OCI-LY1 (cell line): ENCODE measurements at regions not wholly inside any gene's neighbourhood (a gene's known extent, or its start where the extent isn't known, plus 50 kb on each side); places are given as distances from the start of the nearest gene placed in this dataset.

ENCODE experiments used
- H2AFZ ChIP-seq: fragments of 200-600 bp; sonication (generic), shearing (Covaris generic); 2 replicates; pipeline ENCODE4 v1.6.0; 2014; ENCODE audit warnings: antibody characterized with exemption, mild to moderate bottlenecking, low read length
- H3F3A ChIP-seq: fragments of 200-600 bp; sonication (generic), shearing (Covaris generic); 2 replicates; pipeline ENCODE4 v1.6.0; 2014; ENCODE audit warnings: mild to moderate bottlenecking, antibody characterized with exemption, low read length, moderate library complexity; ENCODE audit not compliant: insufficient read depth
- H3K27ac ChIP-seq: fragments of 200-600 bp; sonication (generic); 2 replicates; pipeline ENCODE4 v1.5.1; 2014; ENCODE audit warnings: low read length, mixed run types, mild to moderate bottlenecking, low read depth; ENCODE audit not compliant: poor library complexity, severe bottlenecking
- H3K27me3 ChIP-seq: fragments of 200-600 bp; sonication (generic); 2 replicates; pipeline ENCODE4 v1.6.0; 2014; ENCODE audit warnings: antibody characterized with exemption, mild to moderate bottlenecking, low read length, moderate library complexity; ENCODE audit not compliant: insufficient read depth
- H3K36me3 ChIP-seq: fragments of 200-600 bp; sonication (generic); 2 replicates; pipeline ENCODE4 v1.6.1; 2014; ENCODE audit warnings: mild to moderate bottlenecking, antibody characterized with exemption, low read length, moderate library complexity, mixed read lengths; ENCODE audit not compliant: insufficient read depth
- H3K4me1 ChIP-seq: fragments of 200-600 bp; sonication (generic); 2 replicates; pipeline ENCODE4 v1.5.1; 2014; ENCODE audit warnings: mild to moderate bottlenecking, low read length, moderate library complexity; ENCODE audit not compliant: insufficient read depth, severe bottlenecking
- H3K4me2 ChIP-seq: fragments of 200-600 bp; sonication (generic), shearing (Covaris generic); 2 replicates; pipeline ENCODE4 v1.6.1; 2014; ENCODE audit warnings: low read length
- H3K4me3 ChIP-seq: fragments of 200-600 bp; sonication (generic); 2 replicates; pipeline ENCODE4 v1.5.1; 2014; ENCODE audit warnings: low read length, low read depth, mild to moderate bottlenecking, mixed read lengths; ENCODE audit not compliant: poor library complexity, severe bottlenecking
- H3K79me2 ChIP-seq: fragments of 200-600 bp; shearing (Covaris generic); 2 replicates; pipeline ENCODE4 v1.6.1; 2016; ENCODE audit warnings: mixed run types, low read length, mixed read lengths; ENCODE audit not compliant: insufficient read depth
- H3K9ac ChIP-seq: fragments of 200-600 bp; sonication (generic), shearing (Covaris generic); 2 replicates; pipeline ENCODE4 v1.6.1; 2014; ENCODE audit warnings: mild to moderate bottlenecking, low read length, mixed read lengths
- H3K9me2 ChIP-seq: fragments of 200-600 bp; sonication (generic), shearing (Covaris generic); 2 replicates; pipeline ENCODE4 v1.6.1; 2014; ENCODE audit warnings: low read depth, mild to moderate bottlenecking, low read length, mixed read lengths
- H3K9me3 ChIP-seq: fragments of 200-600 bp; shearing (Covaris generic); 2 replicates; pipeline ENCODE4 v1.6.1; 2014; ENCODE audit warnings: low read length, mixed read lengths
- H4K20me1 ChIP-seq: fragments of 200-600 bp; sonication (generic), shearing (Covaris generic); 2 replicates; pipeline ENCODE4 v1.6.0; 2016; ENCODE audit warnings: mild to moderate bottlenecking, low read length; ENCODE audit not compliant: insufficient read depth
- CTCF ChIP-seq: fragments of 200-600 bp; sonication (generic), shearing (Covaris generic); IDR thresholded peaks from 2 replicates; pipeline ENCODE4 v1.5.1; 2017; ENCODE audit warnings: mild to moderate bottlenecking, antibody characterized with exemption, low read length, moderate library complexity, mixed read lengths
- EZH2 ChIP-seq: fragments of 200-600 bp; sonication (generic), shearing (Covaris generic); IDR thresholded peaks from 2 replicates; pipeline ENCODE4 v1.8.0; 2017; ENCODE audit warnings: borderline replicate concordance, mixed run types, mild to moderate bottlenecking, antibody characterized with exemption, low read length, moderate library complexity, mixed read lengths

- no peaks in the 10 kb centered on the region for H3F3A ChIP-seq
- no peaks in the 10 kb centered on the region for H3K4me1 ChIP-seq
- no peak overlapping the region for H3K9ac ChIP-seq
- H3K9me2 ChIP-seq, result no peaks in the 10 kb centered on the region
- no peak overlapping the region for H3K27ac ChIP-seq
- H3K4me2 ChIP-seq, result no peak overlapping the region
- no peaks in the 10 kb centered on the region for H3K36me3 ChIP-seq
- H2AFZ ChIP-seq, result no peak overlapping the region
- no peaks in the 10 kb centered on the region for H4K20me1 ChIP-seq
- H3K79me2 ChIP-seq, result no peaks in the 10 kb centered on the region
- H3K9me3 ChIP-seq, result no peaks in the 10 kb centered on the region
- no peak overlapping the region for H3K4me3 ChIP-seq
- no peak for TF ChIP-seq CTCF
- TF ChIP-seq EZH2, result no peak
- no peaks in the 10 kb centered on the region for H3K27me3 ChIP-seq
Observed at GRCh38 chr5:126014676-126015075, 408.5 kb upstream of the GRAMD2B start.

- Histone ChIP-seq H4K20me1 (no peaks in the 10 kb centered on the region), H3K36me3 (no peaks in the 10 kb centered on the region), H3K27ac (no peak overlapping the region), H3F3A (no peaks in the 10 kb centered on the region), H3K4me2 (no peak overlapping the region), H3K4me3 (no peak overlapping the region), H2AFZ (no peak overlapping the region), H3K9ac (no peak overlapping the region), H3K9me3 (no peaks in the 10 kb centered on the region), H3K9me2 (no peaks in the 10 kb centered on the region), H3K27me3 (no peaks in the 10 kb centered on the region), H3K79me2 (no peaks in the 10 kb centered on the region), H3K4me1 (no peaks in the 10 kb centered on the region)
- TF ChIP-seq CTCF, result no peak
- TF ChIP-seq EZH2, result no peak
Observed at GRCh38 chr5:126015235-126016181, 407.7 kb upstream of the GRAMD2B start.

GRCh38 chr5:126016256-126016655 is 407.0 kb upstream of the GRAMD2B start:
- Histone ChIP-seq H3K9me2 (no peaks in the 10 kb centered on the region), H3K4me2 (no peak overlapping the region), H3K79me2 (no peaks in the 10 kb centered on the region), H3K4me3 (no peak overlapping the region), H3K9me3 (no peaks in the 10 kb centered on the region), H3K27ac (no peak overlapping the region), H2AFZ (no peak overlapping the region), H3F3A (no peaks in the 10 kb centered on the region), H4K20me1 (no peaks in the 10 kb centered on the region), H3K36me3 (no peaks in the 10 kb centered on the region), H3K4me1 (no peaks in the 10 kb centered on the region), H3K9ac (no peak overlapping the region), H3K27me3 (no peaks in the 10 kb centered on the region)
- TF ChIP-seq CTCF (no peak), EZH2 (no peak)
